Gastrocnemius medialis (tissue), 4 donors: ENCODE measurements at regions not wholly inside any gene's neighbourhood (a gene's known extent, or its start where the extent isn't known, plus 50 kb on each side); places are given as distances from the start of the nearest gene placed in this dataset.

Experiments
- POLR2A ChIP-seq, 2 donors: fragments of 450-650 bp; IDR thresholded peaks; one replicate each; pipeline ENCODE4 v1.6.1; 2017; ENCODE audit warnings: antibody characterized with exemption in 2 of 2, mild to moderate bottlenecking in 2 of 2, moderate library complexity in 2 of 2
- TF ChIP-seq, protein P1 (sequence below), 5 experiments: fragments of 450-650 bp in 3 of 5; fragments of 200-600 bp in 2 of 5; sonication (generic) in 2 of 5; IDR thresholded peaks in 4 of 5; conservative IDR thresholded peaks in 1 of 5; 1 replicate in 4 of 5; 2 replicates in 1 of 5; pipeline ENCODE4 v1.5.1; 2016 to 2019; ENCODE audit warnings: antibody characterized with exemption in 5 of 5, mild to moderate bottlenecking in 3 of 5, moderate library complexity in 3 of 5

DNA sequence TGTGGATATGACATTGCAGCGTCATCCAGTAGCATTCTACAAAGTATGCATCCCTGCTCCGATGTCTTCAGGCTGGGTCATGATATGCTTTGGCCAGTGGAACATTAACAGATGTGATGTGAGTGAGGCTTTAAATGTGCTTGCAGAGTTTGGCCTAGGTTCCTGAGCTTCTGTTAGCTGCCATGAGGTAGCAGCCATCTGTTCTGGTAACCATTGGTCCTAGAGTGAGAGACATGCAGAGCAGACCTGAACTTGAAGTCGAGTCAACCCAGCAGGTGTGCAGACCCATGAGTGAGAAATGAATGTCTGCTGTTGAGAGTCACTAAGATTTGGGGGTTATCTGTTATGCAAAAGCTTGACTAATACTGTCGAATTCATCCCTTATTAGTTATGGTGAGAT lies 73.8 kb upstream of the NABP1 start:
- no peak for TF ChIP-seq POLR2A (IDR thresholded peaks at IDR 0.05)
- TF ChIP-seq, protein P1, sequence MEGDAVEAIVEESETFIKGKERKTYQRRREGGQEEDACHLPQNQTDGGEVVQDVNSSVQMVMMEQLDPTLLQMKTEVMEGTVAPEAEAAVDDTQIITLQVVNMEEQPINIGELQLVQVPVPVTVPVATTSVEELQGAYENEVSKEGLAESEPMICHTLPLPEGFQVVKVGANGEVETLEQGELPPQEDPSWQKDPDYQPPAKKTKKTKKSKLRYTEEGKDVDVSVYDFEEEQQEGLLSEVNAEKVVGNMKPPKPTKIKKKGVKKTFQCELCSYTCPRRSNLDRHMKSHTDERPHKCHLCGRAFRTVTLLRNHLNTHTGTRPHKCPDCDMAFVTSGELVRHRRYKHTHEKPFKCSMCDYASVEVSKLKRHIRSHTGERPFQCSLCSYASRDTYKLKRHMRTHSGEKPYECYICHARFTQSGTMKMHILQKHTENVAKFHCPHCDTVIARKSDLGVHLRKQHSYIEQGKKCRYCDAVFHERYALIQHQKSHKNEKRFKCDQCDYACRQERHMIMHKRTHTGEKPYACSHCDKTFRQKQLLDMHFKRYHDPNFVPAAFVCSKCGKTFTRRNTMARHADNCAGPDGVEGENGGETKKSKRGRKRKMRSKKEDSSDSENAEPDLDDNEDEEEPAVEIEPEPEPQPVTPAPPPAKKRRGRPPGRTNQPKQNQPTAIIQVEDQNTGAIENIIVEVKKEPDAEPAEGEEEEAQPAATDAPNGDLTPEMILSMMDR (IDR thresholded peaks at IDR 0.05 in 4 of 5, conservative IDR thresholded peaks at IDR 0.05 in 1 of 5) = no peak
